HuH-7 (cell line): ENCODE measurements at regions not wholly inside any gene's neighbourhood (a gene's known extent, or its start where the extent isn't known, plus 50 kb on each side); places are given as distances from the start of the nearest gene placed in this dataset.
"Not testable (repeated sequence)": the region's sequence is repeated elsewhere in the genome, so short reads cannot be mapped to it uniquely, and the experiment has no call there.

Experiments
- DNase-seq: peaks from one replicate; pipeline ENCODE4 v3.0.0; 2011; ENCODE audit warnings: low spot score

GRCh38 chr18:56019156-56019555 is 431.2 kb upstream of the TCF4 start:
- no peak for DNase-seq

GRCh38 chr18:56009411-56009810 is 421.4 kb upstream of the TCF4 start:
- no peak for DNase-seq

- no peak for DNase-seq
Measured at GRCh38 chr18:56003720-56004088, 415.7 kb upstream of the TCF4 start.

GRCh38 chr18:56003009-56003719 is 415.2 kb upstream of the TCF4 start:
- DNase-seq, result no peak

- DNase-seq, result no peak
Measured at GRCh38 chr18:56001576-56001975, 413.6 kb upstream of the TCF4 start.

- DNase-seq, result no peak
Measured at GRCh38 chr18:56000041-56000440, 412.0 kb upstream of the TCF4 start.

GRCh38 chr18:55999641-56000040 is 411.6 kb upstream of the TCF4 start:
- no peak for DNase-seq

GRCh38 chr18:55998801-55999385 is 410.9 kb upstream of the TCF4 start:
- DNase-seq, result no peak

GRCh38 chr18:55998071-55998522 is 410.1 kb upstream of the TCF4 start:
- peak; percentile 12 for DNase-seq

GRCh38 chr18:55997151-55997561 is 409.2 kb upstream of the TCF4 start:
- DNase-seq, result no peak

GRCh38 chr18:55996717-55997116 is 408.7 kb upstream of the TCF4 start:
- DNase-seq, result no peak

GRCh38 chr18:55990186-55990585 is 402.2 kb upstream of the TCF4 start:
- DNase-seq, result no peak

GRCh38 chr18:55988537-55988936 is 400.5 kb upstream of the TCF4 start:
- no peak for DNase-seq

GRCh38 chr18:55983433-55983832 is 395.4 kb upstream of the TCF4 start:
- DNase-seq, result no peak

GRCh38 chr18:55982992-55983391 is 395.0 kb upstream of the TCF4 start:
- no peak for DNase-seq

- DNase-seq, result no peak
Measured at GRCh38 chr18:55981712-55982475, 393.9 kb upstream of the TCF4 start.

GRCh38 chr18:55974521-55974920 is 386.5 kb upstream of the TCF4 start:
- DNase-seq, result no peak

GRCh38 chr18:55968550-55968949 is 380.6 kb upstream of the TCF4 start:
- no peak for DNase-seq

- DNase-seq, result no peak
Measured at GRCh38 chr18:55967019-55967418, 379.0 kb upstream of the TCF4 start.

- no peak for DNase-seq
Measured at GRCh38 chr18:55964171-55964570, 376.2 kb upstream of the TCF4 start.

- DNase-seq, result no peak
Measured at GRCh38 chr18:55953326-55953725, 365.3 kb upstream of the TCF4 start.

- DNase-seq, result not testable (repeated sequence)
Measured at GRCh38 chr18:55951738-55952137, 363.7 kb upstream of the TCF4 start.
